ENCODE measurements at regions not wholly inside any gene's neighbourhood (a gene's known extent, or its start where the extent isn't known, plus 50 kb on each side); places are given as distances from the start of the nearest gene placed in this dataset.

DNA sequence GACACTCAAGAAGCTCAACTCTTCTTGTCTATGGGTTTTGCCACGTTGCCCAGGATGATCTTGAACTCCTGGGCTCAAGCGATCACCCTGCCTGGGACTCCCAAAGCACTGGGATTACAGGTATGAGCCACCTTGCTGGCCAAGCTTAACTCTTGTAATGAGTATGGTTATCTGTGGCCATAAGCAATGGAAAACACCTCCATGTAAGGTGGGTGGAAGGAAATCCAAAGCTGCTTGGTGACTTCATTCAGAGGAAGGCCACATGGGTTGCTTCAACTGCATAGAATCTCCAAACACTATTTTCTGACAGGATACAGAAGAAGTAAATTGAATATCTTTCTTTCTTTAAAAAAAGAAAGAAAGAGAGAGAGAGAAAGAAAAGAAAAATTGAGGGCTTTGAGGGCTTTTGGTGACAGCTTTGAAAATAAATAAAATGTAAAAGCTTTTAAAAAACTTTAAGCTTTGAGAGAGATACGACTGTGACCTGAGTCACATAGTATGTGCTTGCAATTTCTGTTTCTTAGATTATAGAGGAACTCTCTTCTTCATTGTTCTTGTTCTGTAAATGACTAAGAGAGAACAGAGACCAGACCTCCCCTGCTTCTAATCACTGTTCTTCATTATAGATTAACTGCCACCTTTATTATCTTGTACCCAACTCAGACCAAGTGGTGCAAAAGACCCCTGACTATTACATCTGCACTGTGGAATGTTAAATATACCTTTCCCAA is 123.1 kb upstream of the NDUFV2 start:
- ChIA-PET POLR2A (no interaction called here), CTCF (interaction anchor here (0.6 to 2.4 kb wide), 8 partner anchors 9 to 874 kb away, joined by 3 to 11 read pairs (median 3); no protein-coding TSS in a partner anchor)
- H3K4me3 ChIP-seq (ENCODE audit: low read depth, low read length): no peak overlapping the region
- no peaks in the 10 kb centered on the region for H3K36me3 ChIP-seq (ENCODE audit: control insufficient read depth in 2 of 2, insufficient read depth in 1 of 2, low read length in 2 of 2)
- H3K27ac ChIP-seq (ENCODE audit: extremely low read depth, low read depth, low read length): no peak overlapping the region
- no peaks in the 10 kb centered on the region for H3K9me3 ChIP-seq (ENCODE audit: control insufficient read depth, insufficient read depth, low read depth, low read length)
- H3K4me1 ChIP-seq (ENCODE audit: control insufficient read depth, insufficient read depth, low read length): no peaks in the 10 kb centered on the region
- TF ChIP-seq ZNF549 (tag by site-specific recombination; IDR thresholded peaks at IDR 0.05) (no peak), ZBTB8A (tag by site-specific recombination; IDR thresholded peaks at IDR 0.05) (no peak), GLIS1 (tag by site-specific recombination; IDR thresholded peaks at IDR 0.05) (no peak), ZNF488 (tag by site-specific recombination; IDR thresholded peaks at IDR 0.05) (no peak), ZNF664 (tag by site-specific recombination; IDR thresholded peaks at IDR 0.05) (no peak), ZNF394 (tag by site-specific recombination; IDR thresholded peaks at IDR 0.05; ENCODE audit: borderline replicate concordance) (no peak), ZNF112 (tag by site-specific recombination; IDR thresholded peaks at IDR 0.05) (no peak), GLI2 (tag by site-specific recombination; IDR thresholded peaks at IDR 0.05; ENCODE audit: borderline replicate concordance, low read depth) (no peak), ZNF843 (tag by site-specific recombination; IDR thresholded peaks at IDR 0.05) (no peak), ZNF701 (tag by site-specific recombination; IDR thresholded peaks at IDR 0.05) (no peak), ZBTB1 (tag by site-specific recombination; IDR thresholded peaks at IDR 0.05) (no peak), MEIS1 (CRISPR knock-in tag; IDR thresholded peaks at IDR 0.05; ENCODE audit: borderline replicate concordance) (no peak), ZSCAN5A (tag by site-specific recombination; IDR thresholded peaks at IDR 0.05) (no peak), ZNF341 (tag by site-specific recombination; IDR thresholded peaks at IDR 0.05; ENCODE audit: low read depth) (no peak), ZNF423 (tag by site-specific recombination; IDR thresholded peaks at IDR 0.05) (no peak), ZNF169 (tag by site-specific recombination; IDR thresholded peaks at IDR 0.05) (no peak)
- TF ChIP-seq, protein P1, sequence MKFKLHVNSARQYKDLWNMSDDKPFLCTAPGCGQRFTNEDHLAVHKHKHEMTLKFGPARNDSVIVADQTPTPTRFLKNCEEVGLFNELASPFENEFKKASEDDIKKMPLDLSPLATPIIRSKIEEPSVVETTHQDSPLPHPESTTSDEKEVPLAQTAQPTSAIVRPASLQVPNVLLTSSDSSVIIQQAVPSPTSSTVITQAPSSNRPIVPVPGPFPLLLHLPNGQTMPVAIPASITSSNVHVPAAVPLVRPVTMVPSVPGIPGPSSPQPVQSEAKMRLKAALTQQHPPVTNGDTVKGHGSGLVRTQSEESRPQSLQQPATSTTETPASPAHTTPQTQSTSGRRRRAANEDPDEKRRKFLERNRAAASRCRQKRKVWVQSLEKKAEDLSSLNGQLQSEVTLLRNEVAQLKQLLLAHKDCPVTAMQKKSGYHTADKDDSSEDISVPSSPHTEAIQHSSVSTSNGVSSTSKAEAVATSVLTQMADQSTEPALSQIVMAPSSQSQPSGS (tag by site-specific recombination; IDR thresholded peaks at IDR 0.05; ENCODE audit: low read depth): no peak
- TF ChIP-seq, protein P2, sequence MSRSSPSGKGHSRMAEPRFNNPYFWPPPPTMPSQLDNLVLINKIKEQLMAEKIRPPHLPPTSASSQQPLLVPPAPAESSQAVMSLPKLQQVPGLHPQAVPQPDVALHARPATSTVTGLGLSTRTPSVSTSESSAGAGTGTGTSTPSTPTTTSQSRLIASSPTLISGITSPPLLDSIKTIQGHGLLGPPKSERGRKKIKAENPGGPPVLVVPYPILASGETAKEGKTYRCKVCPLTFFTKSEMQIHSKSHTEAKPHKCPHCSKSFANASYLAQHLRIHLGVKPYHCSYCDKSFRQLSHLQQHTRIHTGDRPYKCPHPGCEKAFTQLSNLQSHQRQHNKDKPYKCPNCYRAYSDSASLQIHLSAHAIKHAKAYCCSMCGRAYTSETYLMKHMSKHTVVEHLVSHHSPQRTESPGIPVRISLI (tag by site-specific recombination; IDR thresholded peaks at IDR 0.05): no peak

GRCh38 chr18:8980496-8980895 is 122.0 kb upstream of the NDUFV2 start:
- Histone ChIP-seq H3K36me3 (ENCODE audit: control insufficient read depth in 2 of 2, insufficient read depth in 1 of 2, low read length in 2 of 2) (no peaks in the 10 kb centered on the region), H3K4me1 (ENCODE audit: control insufficient read depth, insufficient read depth, low read length) (no peaks in the 10 kb centered on the region), H3K27ac (ENCODE audit: extremely low read depth, low read depth, low read length) (no peak overlapping the region), H3K9me3 (ENCODE audit: control insufficient read depth, insufficient read depth, low read depth, low read length) (no peaks in the 10 kb centered on the region), H3K4me3 (ENCODE audit: low read depth, low read length) (no peak overlapping the region)
- ChIA-PET POLR2A (no interaction called here), CTCF (interaction anchor here (0.6 to 3.8 kb wide), 5 partner anchors 10 to 873 kb away, joined by 3 to 11 read pairs (median 5); no protein-coding TSS in a partner anchor)
- TF ChIP-seq ZNF747 (tag by site-specific recombination; IDR thresholded peaks at IDR 0.05) (no peak), ZNF449 (tag by site-specific recombination; IDR thresholded peaks at IDR 0.05) (no peak), ZNF555 (tag by site-specific recombination; conservative IDR thresholded peaks at IDR 0.05) (no peak)
- TF ChIP-seq, protein P3, sequence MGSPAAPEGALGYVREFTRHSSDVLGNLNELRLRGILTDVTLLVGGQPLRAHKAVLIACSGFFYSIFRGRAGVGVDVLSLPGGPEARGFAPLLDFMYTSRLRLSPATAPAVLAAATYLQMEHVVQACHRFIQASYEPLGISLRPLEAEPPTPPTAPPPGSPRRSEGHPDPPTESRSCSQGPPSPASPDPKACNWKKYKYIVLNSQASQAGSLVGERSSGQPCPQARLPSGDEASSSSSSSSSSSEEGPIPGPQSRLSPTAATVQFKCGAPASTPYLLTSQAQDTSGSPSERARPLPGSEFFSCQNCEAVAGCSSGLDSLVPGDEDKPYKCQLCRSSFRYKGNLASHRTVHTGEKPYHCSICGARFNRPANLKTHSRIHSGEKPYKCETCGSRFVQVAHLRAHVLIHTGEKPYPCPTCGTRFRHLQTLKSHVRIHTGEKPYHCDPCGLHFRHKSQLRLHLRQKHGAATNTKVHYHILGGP (tag by site-specific recombination; IDR thresholded peaks at IDR 0.05): no peak
- TF ChIP-seq, protein P4, sequence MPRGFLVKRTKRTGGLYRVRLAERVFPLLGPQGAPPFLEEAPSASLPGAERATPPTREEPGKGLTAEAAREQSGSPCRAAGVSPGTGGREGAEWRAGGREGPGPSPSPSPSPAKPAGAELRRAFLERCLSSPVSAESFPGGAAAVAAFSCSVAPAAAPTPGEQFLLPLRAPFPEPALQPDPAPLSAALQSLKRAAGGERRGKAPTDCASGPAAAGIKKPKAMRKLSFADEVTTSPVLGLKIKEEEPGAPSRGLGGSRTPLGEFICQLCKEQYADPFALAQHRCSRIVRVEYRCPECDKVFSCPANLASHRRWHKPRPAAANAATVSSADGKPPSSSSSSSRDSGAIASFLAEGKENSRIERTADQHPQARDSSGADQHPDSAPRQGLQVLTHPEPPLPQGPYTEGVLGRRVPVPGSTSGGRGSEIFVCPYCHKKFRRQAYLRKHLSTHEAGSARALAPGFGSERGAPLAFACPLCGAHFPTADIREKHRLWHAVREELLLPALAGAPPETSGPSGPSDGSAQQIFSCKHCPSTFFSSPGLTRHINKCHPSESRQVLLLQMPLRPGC (tag by site-specific recombination; IDR thresholded peaks at IDR 0.05): no peak
